ENCODE measurements at regions not wholly inside any gene's neighbourhood (a gene's known extent, or its start where the extent isn't known, plus 50 kb on each side); places are given as distances from the start of the nearest gene placed in this dataset.

DNA sequence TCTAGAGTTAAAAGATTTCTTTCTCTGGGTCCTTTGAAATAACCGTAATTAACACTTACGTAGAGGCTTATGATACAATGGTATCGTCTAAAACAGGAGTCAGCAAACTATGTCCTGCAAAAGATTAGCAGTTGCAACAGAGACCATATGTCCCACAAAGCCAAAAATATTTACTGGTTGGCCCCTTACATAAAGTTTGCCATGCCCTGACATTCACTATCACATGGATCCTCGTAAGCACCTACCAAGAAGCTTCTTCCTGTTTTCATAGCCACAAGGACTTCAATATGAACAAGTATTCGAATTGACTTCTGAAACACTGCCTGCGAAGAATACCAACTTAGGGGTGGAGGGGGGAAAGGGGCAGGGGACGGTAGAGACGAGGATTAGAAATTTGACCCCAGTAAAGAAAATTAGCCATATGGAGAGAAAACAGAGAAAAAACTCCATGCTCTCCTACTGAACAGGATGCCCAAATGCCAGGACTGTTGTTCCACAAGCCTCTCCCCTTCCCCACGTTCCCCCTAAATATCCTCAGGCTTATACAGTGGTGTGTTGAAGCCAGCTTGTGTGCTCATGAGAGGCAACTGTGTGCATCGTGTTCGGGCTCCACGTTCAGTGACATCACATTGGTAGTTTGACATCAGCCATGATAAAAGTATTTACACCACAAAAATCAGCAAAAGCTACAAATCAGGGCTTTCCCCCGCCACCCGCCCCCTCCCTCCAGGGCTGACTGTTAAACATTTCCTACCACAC is 144.1 kb upstream of the HES1 start (continued):
- no peak for TF ChIP-seq BCL11A (IDR thresholded peaks at IDR 0.05; ENCODE audit: low read depth in 2 of 2, low read length in 2 of 2)
- TF ChIP-seq, protein P1, sequence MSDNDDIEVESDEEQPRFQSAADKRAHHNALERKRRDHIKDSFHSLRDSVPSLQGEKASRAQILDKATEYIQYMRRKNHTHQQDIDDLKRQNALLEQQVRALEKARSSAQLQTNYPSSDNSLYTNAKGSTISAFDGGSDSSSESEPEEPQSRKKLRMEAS (IDR thresholded peaks at IDR 0.05) = no peak
- TF ChIP-seq CHD1 (IDR thresholded peaks at IDR 0.05; ENCODE audit: low read depth, low read length) = no peak

Measured in H1 (cell line).